ENCODE measurements at regions not wholly inside any gene's neighbourhood (a gene's known extent, or its start where the extent isn't known, plus 50 kb on each side); places are given as distances from the start of the nearest gene placed in this dataset.

GRCh38 chr12:66044731-66045130, 85.8 kb downstream of the LLPH start:
- no peaks in the 10 kb centered on the region for H3K36me3 ChIP-seq
- intact Hi-C loops (cut with DNase I; ENCODE audit: low total_unique reads): no loop called here

GRCh38 chr12:66043035-66043434, 87.5 kb downstream of the LLPH start:
- intact Hi-C loops (cut with DNase I; ENCODE audit: low total_unique reads): no loop called here
- Histone ChIP-seq H3K9me3 (no peaks in the 10 kb centered on the region), H3K36me3 (no peaks in the 10 kb centered on the region), H3K27me3 (replicated peaks in 1 of 7) (peaks cover 0 to 6% (median 0%) of the 10 kb centered on the region in 7 donors), H3K27ac (no peak overlapping the region), H3K4me1 (no peaks in the 10 kb centered on the region), H3K4me3 (no peak overlapping the region)
- no peak for DNase-seq
- 40 to 79% (median 74%) methylated on average over 3 of the region's 3 CpGs for WGBS, 5 donors
- TF ChIP-seq POLR2AphosphoS5 (IDR thresholded peaks at IDR 0.05): no peak
- TF ChIP-seq CTCF (IDR thresholded peaks at IDR 0.05 in 8 of 11, conservative IDR thresholded peaks at IDR 0.05 in 3 of 11): no peak
- no peak for TF ChIP-seq POLR2A (IDR thresholded peaks at IDR 0.05)

More at GRCh38 chr12:66044731-66045130, 85.8 kb downstream of the LLPH start:
- Histone ChIP-seq H3K27ac (no peak overlapping the region), H3K27me3 (replicated peaks in 1 of 7) (peaks cover 0 to 6% (median 0%) of the 10 kb centered on the region in 7 donors), H3K9me3 (no peaks in the 10 kb centered on the region), H3K4me3 (no peak overlapping the region), H3K4me1 (no peaks in the 10 kb centered on the region)
- 68 to 79% (median 76%) methylated on average over 4 of the region's 4 CpGs for WGBS, 5 donors
- DNase-seq: no peak
- TF ChIP-seq POLR2A (IDR thresholded peaks at IDR 0.05) (no peak), CTCF (IDR thresholded peaks at IDR 0.05 in 8 of 11, conservative IDR thresholded peaks at IDR 0.05 in 3 of 11) (no peak), POLR2AphosphoS5 (IDR thresholded peaks at IDR 0.05) (no peak)

DNA sequence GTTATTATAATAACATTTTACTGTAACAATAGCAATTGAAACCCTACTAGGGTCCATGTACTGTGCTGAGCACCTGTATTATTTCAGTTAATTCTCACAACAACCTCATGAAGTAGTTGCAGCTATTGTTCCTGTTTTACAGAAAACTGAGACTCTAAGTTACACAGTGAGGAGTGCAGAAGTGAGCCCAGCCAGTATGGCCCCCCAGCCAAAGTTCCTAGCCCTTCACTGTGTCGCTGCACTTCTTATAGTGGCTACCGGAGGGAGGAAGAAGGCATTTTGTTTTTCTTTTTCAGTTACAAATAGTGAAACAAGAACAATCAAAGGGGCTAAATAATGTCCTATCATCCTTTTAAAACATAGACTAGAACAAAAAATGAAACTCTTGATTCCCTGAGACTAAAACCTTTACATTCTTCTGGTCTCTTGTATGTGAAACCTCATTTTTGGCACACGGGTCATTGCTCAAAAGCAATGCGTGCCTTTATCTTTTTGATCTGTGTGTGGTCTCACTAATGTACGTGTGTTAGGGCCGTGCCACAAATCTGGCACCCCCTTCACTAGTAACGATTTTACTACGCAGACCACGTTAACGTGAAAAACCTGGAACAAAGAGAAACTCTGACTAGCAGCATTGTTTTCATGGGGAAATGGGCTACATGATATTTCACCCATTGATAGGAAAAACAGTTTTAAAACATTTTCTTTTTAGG, 88.7 kb downstream of the LLPH start:
- H3K27me3 ChIP-seq (replicated peaks in 1 of 7): peaks cover 0 to 6% (median 0%) of the 10 kb centered on the region in 7 donors
- WGBS, 5 donors: 82 to 87% (median 86%) methylated on average over 10 of the region's 10 CpGs
- TF ChIP-seq POLR2A (IDR thresholded peaks at IDR 0.05) (no peak), POLR2AphosphoS5 (IDR thresholded peaks at IDR 0.05) (no peak), CTCF (IDR thresholded peaks at IDR 0.05 in 8 of 11, conservative IDR thresholded peaks at IDR 0.05 in 3 of 11) (no peak)
- H3K4me1 ChIP-seq: no peaks in the 10 kb centered on the region
- no peaks in the 10 kb centered on the region for H3K36me3 ChIP-seq
- H3K4me3 ChIP-seq: no peak overlapping the region
- H3K27ac ChIP-seq: no peak overlapping the region
- intact Hi-C loops (cut with DNase I; ENCODE audit: low total_unique reads): no loop called here
- no peak for DNase-seq
- no peaks in the 10 kb centered on the region for H3K9me3 ChIP-seq

DNA sequence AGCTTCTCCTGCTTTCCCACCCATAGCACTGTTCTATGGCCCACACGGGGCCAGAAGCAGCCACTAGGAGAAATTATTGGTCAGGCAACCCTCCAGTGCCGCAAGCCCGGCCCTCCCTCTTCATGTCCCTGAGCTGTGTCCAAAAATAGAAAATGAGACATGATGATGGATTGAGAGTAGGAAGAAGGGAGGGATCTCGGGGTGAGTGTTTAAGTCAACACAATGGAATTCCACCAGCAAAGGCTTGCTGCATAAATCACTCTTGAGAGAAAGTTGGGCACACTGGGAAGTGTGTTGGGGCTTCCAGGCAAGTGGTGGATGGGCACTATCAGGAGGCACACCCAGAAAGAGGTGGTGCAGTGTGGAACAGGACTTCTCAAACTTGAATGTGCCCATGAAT, 94.2 kb downstream of the LLPH start:
- H3K27me3 ChIP-seq (replicated peaks in 1 of 7): peaks cover 0 to 6% (median 0%) of the 10 kb centered on the region in 7 donors
- H3K36me3 ChIP-seq: no peaks in the 10 kb centered on the region
- intact Hi-C loops (cut with DNase I; ENCODE audit: low total_unique reads): no loop called here
- H3K9me3 ChIP-seq: no peaks in the 10 kb centered on the region
- H3K27ac ChIP-seq: no peak overlapping the region
- DNase-seq: no peak
- TF ChIP-seq POLR2A (IDR thresholded peaks at IDR 0.05) (no peak), POLR2AphosphoS5 (IDR thresholded peaks at IDR 0.05) (no peak), CTCF (IDR thresholded peaks at IDR 0.05 in 8 of 11, conservative IDR thresholded peaks at IDR 0.05 in 3 of 11) (no peak)
- H3K4me3 ChIP-seq: no peak overlapping the region
- H3K4me1 ChIP-seq: no peaks in the 10 kb centered on the region
- WGBS, 5 donors: 34 to 76% (median 52%) methylated on average over 4 of the region's 4 CpGs
